ENCODE measurements at regions not wholly inside any gene's neighbourhood (a gene's known extent, or its start where the extent isn't known, plus 50 kb on each side); places are given as distances from the start of the nearest gene placed in this dataset.

GRCh38 chr16:51261919-51262318 is 110.8 kb upstream of the SALL1 start:
- no peak for TF ChIP-seq YY1 (IDR thresholded peaks at IDR 0.05; ENCODE audit: low read depth)
- TF ChIP-seq MAX (IDR thresholded peaks at IDR 0.05), result no peak
- no peak for TF ChIP-seq NFIC (IDR thresholded peaks at IDR 0.05)
- TF ChIP-seq RAD21 (IDR thresholded peaks at IDR 0.05; ENCODE audit: low read depth), result no peak
- TF ChIP-seq REST (IDR thresholded peaks at IDR 0.05; ENCODE audit: low read depth), result no peak
- no peak for TF ChIP-seq EP300 (IDR thresholded peaks at IDR 0.05; ENCODE audit: borderline replicate concordance)
- no peak for TF ChIP-seq TAF1 (IDR thresholded peaks at IDR 0.05; ENCODE audit: low read depth)
- TF ChIP-seq CEBPB (IDR thresholded peaks at IDR 0.05), result no peak
